ENCODE measurements at regions not wholly inside any gene's neighbourhood (a gene's known extent, or its start where the extent isn't known, plus 50 kb on each side); places are given as distances from the start of the nearest gene placed in this dataset.

DNA sequence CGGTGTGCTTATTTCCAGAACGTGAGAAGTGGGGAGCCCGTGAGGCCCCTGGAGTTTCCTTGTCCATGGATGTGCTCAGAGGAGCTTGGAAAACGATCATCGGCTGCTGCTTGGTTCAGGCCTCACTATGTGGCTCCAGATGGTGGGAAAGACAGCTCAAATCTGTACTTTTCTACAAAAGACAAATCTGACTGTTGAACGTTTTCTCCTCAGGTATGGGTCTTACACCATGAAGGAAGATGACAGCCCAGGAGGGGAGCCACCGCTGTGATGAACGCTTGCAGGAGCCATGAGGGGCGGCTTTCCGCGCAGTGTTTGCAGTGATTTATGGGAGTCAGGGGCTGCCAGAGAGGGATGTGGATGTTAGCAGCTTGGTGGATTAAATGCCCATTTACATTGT is 109.4 kb upstream of the E2F8 start:
- DNase-seq (ENCODE audit: insufficient read length, low spot score) (no peak), FAIRE-seq (no peak)

DNA sequence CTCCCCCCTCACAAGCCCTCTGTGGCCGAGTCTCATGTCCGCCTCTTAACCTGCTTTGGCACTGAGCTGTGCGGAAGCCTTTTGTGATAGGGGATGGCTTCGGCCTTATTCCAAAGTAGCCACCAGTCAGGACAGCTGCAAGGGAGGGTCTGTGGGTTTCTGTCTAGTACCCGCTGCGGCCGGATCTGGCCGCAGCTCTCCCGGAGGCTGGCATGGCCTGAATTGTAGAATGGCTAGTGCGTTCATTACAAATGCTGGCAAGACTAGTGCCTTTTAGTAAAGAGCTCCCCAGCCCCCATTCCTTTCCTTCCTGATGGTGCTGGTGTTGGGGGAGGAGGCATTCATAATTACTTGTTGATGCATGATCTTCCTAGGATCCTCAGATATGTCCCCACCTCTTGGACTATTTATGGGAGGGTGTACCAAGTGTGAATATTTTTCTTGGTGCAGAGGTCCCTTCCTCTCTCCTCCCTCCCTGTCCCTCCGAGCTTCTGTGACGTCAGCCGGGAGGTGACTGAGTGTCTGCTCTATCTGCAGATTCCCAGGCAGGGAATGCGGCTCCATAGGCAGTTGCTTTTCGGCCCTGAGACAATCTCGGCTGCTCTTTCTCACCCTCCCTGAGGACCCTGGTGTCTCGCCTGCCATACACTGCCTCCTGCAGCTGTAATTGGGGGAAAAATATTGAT is 108.7 kb upstream of the E2F8 start:
- DNase-seq (ENCODE audit: insufficient read length, low spot score) (no peak), FAIRE-seq (no peak)

- DNase-seq (ENCODE audit: insufficient read length, low spot score) (no peak), FAIRE-seq (no peak)
Measured at GRCh38 chr11:19347911-19348310, 107.2 kb upstream of the E2F8 start.

DNA sequence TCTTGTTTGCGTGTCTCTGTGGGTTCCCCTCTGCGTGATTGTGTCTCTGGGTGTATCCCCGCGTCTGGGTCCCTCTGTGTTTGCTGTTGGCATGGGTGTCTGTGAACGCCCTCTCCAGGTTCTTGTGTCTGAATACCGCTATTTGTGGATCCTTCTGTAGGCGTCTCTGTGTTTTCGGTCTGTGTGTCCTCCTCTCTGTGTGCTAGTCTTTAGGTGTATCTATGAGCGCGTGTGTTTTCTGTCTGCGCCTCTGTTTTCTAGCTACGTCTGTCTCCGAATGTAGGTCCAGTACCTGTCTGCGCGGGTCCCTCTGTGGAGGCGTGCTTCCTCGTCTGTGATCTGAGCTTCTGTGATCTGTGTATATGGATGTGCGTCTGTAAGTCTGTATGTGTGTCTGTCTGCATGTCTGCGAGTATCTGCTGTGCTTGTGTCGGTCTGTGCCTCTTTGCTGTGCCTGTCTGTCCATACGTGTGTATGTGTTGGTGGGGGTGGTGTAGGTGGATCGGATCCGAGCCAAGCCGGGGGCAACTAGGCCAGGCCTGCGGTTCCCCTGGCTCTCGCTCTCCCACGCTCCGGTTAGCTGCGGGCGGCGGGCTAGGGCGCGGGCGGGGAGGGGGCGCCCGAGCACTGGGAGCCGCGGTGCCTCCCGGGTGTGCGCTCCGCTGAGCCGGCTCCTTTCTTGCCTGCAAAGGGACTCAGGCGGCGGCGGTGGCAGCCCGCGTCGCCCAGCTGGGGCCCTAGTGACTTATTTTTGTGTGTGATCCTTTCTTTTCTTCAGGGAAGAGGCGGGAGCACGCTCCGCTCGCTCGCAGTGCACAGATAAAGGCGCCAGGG is 105.3 kb upstream of the E2F8 start:
- DNase-seq (ENCODE audit: insufficient read length, low spot score): no peak
- no peak for FAIRE-seq

DNA sequence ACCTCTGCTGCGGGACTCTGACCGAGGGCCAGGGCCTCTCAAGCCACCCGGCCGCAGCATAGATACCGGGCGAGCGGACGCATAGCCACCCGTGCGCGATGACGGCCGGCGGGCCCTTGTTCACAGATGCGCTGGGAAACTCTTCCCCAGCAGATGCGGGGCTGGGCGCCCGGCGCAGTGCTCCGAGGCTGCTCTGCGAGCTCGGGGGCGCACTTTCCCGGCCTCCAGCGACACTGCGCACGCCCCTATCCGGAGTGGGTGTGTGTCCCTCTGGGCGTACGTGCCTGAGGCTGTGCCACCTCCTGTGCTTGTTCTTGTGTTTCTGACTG is 104.7 kb upstream of the E2F8 start:
- DNase-seq (ENCODE audit: insufficient read length, low spot score) (no peak), FAIRE-seq (no peak)

GRCh38 chr11:19344661-19345518 is 104.1 kb upstream of the E2F8 start:
- no peak for DNase-seq (ENCODE audit: insufficient read length, low spot score)

GRCh38 chr11:19342036-19342435 is 101.3 kb upstream of the E2F8 start:
- DNase-seq (ENCODE audit: insufficient read length, low spot score) (no peak), FAIRE-seq (no peak)

More at GRCh38 chr11:19344661-19345518, 104.1 kb upstream of the E2F8 start:
- FAIRE-seq: no peak

- DNase-seq (ENCODE audit: insufficient read length, low spot score): no peak
- no peak for FAIRE-seq
Measured at GRCh38 chr11:19338375-19338774, 97.6 kb upstream of the E2F8 start.

DNA sequence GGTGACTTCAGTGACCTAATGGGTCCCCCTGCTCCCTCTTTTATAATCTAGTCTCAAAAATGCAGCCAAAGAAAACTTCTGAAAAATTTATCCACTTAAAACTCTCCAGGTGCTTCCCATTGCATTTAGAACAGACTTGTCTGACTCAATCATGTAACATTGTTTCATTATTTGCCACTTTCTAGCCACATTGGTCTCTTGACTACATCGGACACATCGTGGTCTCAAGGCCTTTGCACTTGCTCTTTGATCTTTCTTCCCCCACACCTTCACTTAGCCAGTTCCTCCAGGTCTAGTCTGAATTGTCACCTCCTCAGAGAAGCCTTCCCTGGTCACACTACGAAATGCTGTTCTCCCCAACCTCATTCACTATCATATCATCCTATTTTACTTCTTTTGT is 97.0 kb upstream of the E2F8 start:
- DNase-seq (ENCODE audit: insufficient read length, low spot score) (no peak), FAIRE-seq (no peak)

DNA sequence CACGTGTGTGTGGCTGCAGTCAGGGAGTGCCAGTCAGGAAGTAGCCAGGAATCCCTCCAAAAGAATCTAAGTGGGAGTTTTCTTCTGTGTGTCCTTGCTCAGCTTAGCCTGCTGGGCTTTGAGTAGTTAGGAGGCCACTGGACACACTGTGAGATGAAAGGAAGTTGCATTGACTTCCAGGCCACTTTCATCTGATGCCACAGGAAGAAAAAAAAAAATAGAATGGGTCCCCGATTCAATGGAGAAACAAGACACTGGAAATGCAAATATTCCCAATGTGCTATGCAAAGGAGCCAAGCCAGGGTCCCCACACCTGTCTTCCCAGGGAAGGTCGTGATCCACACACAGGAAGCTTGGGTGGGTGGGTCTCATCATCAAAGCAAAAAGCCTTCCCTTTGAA is 95.6 kb upstream of the E2F8 start:
- no peak for FAIRE-seq
- DNase-seq (ENCODE audit: insufficient read length, low spot score): no peak

DNA sequence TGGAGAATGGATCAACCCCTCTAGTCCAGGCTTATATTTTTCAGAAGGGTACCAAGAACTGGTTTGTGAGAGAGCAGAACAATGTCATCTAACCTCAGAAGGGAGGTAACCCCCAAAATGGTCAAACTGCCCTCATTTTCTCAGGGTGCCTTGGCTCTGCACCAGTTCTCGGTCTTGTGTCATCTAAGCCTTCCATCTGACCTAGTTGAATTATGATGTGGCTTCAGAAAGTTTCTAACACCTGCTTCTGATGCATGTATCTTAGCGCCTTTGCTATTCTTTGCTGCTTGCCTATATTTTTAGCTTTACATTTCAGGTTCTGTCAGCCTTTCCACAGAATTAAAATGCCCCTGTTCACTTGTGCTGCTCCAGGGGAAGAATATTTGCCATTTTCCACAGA is 91.7 kb upstream of the E2F8 start:
- peak; percentile 8 for FAIRE-seq
- DNase-seq (ENCODE audit: insufficient read length, low spot score): no peak

- FAIRE-seq (no peak), DNase-seq (ENCODE audit: insufficient read length, low spot score) (no peak)
Measured at GRCh38 chr11:19330416-19330815, 89.7 kb upstream of the E2F8 start.

GRCh38 chr11:19329970-19330369 is 89.2 kb upstream of the E2F8 start:
- FAIRE-seq (no peak), DNase-seq (ENCODE audit: insufficient read length, low spot score) (no peak)

DNA sequence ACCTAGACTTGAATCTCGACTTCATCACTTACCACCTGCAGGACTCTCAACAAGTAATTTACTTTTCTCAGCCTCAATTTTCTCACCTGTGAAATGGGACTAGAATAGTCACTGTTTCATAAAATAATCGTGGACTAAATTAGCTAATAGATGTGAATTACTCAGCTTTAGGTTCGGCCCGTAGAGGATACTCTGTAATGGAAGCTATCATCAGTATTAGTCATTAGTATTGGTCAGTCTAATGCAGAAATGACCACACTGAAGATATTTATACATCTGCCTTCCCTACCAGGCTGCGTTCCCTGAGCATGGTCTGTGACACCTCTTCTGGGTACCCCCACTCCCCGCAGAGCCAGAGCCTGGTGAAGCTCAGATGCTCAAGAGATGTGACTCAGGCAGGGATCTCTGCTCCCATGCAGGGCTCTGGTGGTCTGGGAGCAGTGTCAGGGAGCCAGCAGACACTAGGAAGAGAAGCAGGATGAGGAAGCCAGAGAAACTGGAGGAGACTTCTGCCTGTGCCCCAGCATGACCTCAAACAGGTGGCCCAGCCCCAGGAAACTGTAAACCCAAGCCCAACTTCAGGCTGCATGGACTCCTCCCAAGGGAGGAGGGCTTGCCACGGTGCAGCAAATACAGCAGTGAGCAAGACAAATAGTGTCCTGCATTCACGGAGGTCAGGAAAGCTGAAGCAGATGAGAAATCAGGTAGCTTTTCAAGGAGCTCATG is 88.0 kb upstream of the E2F8 start:
- DNase-seq (ENCODE audit: insufficient read length, low spot score) (no peak), FAIRE-seq (no peak)

- FAIRE-seq: peak; percentile 37
- no peak for DNase-seq (ENCODE audit: insufficient read length, low spot score)
Measured at GRCh38 chr11:19327280-19327679, 86.5 kb upstream of the E2F8 start.

- FAIRE-seq (no peak), DNase-seq (ENCODE audit: insufficient read length, low spot score) (no peak)
Measured at GRCh38 chr11:19326499-19326898, 85.8 kb upstream of the E2F8 start.

DNA sequence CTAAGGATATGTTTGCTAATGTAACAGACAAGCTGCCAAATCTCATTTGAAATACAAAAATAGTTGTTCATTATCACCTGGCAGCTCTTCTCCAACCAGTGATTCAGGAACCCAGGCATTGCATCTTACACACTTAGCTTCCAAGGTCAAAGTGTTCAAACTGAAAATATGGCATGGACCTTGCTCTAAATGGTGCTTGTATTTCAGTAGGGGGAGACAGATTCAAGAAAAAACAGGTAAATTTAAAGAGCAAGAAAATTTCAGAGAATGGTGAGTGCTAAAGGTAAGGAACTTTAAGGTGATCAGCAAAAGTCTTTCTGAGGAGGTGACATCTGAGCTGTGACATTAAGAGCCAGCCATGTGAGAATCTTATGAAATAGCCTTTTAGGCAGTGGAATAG is 82.8 kb upstream of the E2F8 start:
- DNase-seq (ENCODE audit: insufficient read length, low spot score): no peak
- no peak for FAIRE-seq

GRCh38 chr11:19321351-19321750 is 80.6 kb upstream of the E2F8 start:
- no peak for DNase-seq (ENCODE audit: insufficient read length, low spot score)
- no peak for FAIRE-seq

GRCh38 chr11:19320827-19321226 is 80.1 kb upstream of the E2F8 start:
- FAIRE-seq (no peak), DNase-seq (ENCODE audit: insufficient read length, low spot score) (no peak)

DNA sequence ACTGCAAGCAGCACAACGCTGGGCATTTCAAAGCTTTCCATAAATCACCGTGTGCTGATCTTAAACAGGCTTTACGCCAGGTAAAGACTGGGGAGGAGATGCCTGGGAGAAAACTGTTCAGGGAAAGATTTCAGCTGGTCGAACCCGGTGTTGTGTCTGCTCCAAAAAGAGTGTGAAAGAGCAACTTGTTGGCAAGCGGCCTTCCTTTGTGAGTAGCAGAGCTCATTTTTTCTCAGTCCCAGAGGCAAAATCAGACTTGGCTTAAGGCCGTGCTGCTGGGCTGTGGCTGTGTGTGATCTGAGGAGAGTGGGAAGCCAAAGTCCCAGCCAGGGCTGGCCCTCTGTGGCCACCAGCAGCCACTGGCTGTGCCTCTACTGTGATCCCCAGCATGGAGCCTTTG is 75.7 kb upstream of the E2F8 start:
- no peak for FAIRE-seq
- DNase-seq (ENCODE audit: insufficient read length, low spot score): no peak

DNA sequence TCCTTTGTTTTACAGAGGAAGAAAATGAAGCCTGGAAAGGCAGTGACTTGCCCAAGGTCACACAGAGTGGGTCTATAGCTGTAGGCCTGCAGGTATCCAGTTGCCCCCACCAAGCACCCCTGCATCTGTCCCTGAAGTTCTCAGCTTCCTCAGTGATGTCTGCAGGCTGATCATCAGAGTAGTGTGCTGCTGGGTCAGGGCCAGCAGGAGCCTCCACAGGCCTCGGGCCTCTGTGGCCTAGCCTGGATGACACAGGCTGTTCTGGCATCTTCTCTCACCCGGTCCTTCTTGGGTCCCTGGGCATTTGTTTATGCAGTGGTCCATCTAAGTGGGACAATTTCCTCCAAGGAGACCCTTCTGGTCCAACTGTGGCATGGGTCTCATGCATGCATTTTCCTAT is 74.8 kb upstream of the E2F8 start:
- no peak for FAIRE-seq

More for the DNA sequence above, 74.8 kb upstream of the E2F8 start:
- no peak for DNase-seq (ENCODE audit: insufficient read length, low spot score)

Data from GM19239 (cell line).